Anterior cingulate cortex (tissue), 58 donors: ENCODE measurements at regions not wholly inside any gene's neighbourhood (a gene's known extent, or its start where the extent isn't known, plus 50 kb on each side); places are given as distances from the start of the nearest gene placed in this dataset.
"Not testable (repeated sequence)": the region's sequence is repeated elsewhere in the genome, so short reads cannot be mapped to it uniquely, and the experiment has no call there.

ENCODE experiments used
- DNase-seq, 58 donors: peaks; one replicate each; lab custom pipeline; 2025; lab: John Stamatoyannopoulos, UW

DNA sequence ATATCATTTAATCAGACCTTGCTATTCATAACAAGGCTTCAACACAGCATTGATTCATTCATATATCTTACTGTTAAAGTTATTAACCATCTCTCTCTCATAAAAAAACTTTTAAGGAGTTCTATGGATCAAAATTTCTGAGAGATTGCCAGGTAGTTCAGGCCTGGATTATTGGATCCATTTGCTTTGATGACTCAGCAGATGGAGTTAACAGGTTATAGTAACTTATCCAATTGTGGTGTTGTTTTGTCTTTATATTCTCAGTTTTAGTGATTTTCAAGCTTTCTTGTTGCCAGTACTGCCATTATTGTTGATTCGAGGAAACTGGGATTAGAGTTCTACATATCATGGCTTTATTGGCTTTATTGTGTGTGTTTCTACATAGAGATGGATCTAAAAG lies 195.7 kb upstream of the MMADHC start:
- no peak for DNase-seq

DNA sequence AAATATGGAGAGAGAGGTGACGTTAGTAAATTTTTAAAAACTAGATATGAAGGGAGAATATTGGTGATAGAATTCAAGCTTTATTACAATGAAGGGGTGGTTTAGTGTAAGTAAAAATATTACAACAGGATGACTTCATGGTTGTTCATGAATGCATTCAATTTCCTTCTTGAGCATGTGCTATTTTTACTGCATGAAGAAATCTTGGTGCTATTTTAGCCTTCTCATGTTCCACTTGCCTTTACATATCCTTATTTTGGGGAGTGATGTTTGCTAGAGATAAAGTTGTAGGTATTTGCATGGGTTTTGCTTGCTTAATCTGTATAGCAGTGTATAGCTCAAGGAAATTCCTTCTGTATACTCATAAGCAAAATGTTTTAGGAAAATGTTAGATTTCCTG lies 195.0 kb upstream of the MMADHC start:
- no peak for DNase-seq

GRCh38 chr2:149781263-149781808 lies 193.8 kb upstream of the MMADHC start:
- no peak for DNase-seq

DNA sequence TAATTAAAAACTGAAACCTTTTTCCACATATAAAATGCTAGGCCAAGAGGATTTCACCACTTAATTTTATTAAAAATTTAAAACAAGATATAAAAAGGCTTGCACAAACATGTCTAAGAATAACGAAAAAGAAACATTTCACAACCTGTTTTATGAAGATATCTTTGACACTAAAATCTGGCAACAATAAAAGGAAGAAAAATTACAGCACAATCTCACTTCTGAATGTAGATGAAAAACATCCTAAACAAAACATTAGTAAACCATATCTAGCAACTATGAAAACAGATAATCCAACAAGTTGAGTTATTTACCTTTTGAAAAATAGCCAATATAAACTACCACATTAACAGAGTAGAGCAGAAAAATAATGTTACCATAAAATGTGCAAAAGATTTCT lies 185.4 kb upstream of the MMADHC start:
- DNase-seq: no peak

DNA sequence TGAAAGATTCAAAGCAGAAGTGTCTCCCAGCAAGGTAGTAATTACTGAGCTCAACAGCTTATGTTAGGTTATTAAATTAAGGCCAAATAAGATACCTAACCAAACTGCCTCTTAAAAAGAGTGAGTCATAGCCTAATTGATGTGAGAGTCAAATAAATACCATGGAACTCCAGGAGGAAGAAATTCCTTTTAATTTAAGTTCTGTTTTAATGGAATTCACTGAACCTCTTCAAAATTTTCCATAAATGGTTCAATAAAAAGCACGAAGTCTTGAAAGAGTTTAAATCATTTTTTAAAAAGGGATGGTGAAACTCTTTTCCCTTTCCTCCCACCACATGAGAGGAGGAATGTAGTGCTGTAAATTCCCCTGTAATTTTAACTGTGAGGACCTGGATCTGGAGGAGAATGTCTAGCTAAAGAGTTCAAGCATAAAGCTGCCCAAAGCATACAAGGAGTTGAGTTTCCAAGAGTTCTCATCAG lies 180.8 kb upstream of the MMADHC start:
- no peak for DNase-seq

GRCh38 chr2:149767516-149767974 lies 180.0 kb upstream of the MMADHC start:
- DNase-seq: no peak

- DNase-seq: no peak
These were observed 178.8 kb upstream of the MMADHC start for GRCh38 chr2:149766339-149766738.

- no peak for DNase-seq
These were observed 178.1 kb upstream of the MMADHC start for GRCh38 chr2:149765636-149766035.

- DNase-seq: no peak
These were observed 177.4 kb upstream of the MMADHC start for GRCh38 chr2:149765003-149765402.

GRCh38 chr2:149763358-149763757 lies 175.8 kb upstream of the MMADHC start:
- no peak for DNase-seq

DNA sequence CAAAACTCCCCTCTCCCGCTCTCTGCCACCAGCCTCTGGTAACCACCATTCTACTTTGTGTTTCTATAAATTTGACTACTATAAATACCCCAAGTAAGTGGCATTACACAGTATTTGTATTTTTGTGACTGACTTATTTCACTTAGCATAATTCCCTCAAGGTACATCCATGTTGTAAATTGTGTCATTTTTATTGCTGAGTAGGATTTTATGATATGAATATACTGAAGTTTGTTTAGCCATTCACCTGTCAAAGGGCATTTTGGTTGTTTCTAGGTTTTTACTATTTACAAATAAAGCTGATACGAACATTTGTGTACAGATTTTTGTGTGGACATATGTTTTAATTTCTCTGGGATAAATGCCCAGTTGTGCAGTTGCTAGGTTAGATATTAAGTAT lies 174.0 kb upstream of the MMADHC start:
- no peak for DNase-seq

- not testable (repeated sequence) for DNase-seq
These were observed 171.8 kb upstream of the MMADHC start for GRCh38 chr2:149759382-149759781.

DNA sequence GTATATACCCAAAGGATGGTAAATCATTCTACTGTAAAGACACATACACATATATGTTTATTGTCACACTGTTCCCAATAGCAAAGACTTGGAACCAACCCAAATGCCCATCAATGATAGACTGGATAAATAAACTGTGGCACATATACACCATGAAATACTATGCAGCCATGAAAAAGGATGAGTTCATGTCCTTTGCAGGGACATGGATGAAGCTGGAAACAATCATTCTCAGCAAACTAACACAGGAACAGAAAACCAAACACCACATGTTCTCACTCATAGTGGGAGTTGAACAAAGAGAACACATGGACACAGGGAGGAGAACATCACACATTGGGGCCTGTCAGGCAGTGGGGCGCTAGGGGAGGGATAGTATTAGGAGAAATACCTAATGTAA lies 167.1 kb upstream of the MMADHC start:
- DNase-seq: not testable (repeated sequence)

DNA sequence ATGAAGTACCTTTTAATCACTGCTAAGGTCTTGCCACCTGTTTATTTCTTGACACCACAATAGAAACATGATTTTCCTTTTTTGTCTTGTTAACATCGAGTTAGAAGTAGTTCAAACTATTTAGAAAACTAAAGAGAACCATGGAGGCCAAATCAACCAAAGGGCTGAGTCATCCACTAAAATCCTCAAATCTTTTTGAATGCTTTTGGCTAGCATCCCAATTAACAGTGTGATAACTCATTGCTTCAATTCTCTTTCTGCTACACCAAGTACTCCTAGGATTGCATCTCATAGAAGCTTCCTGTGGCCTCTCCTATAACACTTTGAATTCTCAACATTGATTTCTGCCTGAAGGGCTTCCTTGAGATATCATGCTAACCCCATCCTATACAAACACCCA lies 159.9 kb upstream of the MMADHC start:
- no peak for DNase-seq

GRCh38 chr2:149745396-149746230 lies 158.0 kb upstream of the MMADHC start:
- no peak for DNase-seq

DNA sequence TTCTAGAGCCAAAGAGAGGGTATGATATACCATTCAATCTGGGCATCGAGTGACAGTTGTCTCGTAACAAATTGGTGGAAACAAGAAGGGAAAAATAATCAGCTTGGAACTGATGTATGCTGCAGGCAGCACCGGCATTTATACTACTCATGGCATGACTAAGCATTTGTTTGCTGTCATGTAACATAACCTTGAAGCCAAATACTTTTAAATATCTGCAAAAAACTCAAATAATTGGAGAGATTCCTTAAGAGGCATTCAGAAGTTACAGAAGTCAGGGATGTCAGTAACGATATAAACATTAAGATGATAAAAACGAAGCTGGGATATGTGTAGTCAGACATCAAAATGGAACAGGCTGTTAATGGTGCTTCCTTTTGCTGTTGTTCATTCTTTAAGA lies 157.3 kb upstream of the MMADHC start:
- DNase-seq: no peak

GRCh38 chr2:149743842-149744448 lies 156.4 kb upstream of the MMADHC start:
- DNase-seq: no peak

DNA sequence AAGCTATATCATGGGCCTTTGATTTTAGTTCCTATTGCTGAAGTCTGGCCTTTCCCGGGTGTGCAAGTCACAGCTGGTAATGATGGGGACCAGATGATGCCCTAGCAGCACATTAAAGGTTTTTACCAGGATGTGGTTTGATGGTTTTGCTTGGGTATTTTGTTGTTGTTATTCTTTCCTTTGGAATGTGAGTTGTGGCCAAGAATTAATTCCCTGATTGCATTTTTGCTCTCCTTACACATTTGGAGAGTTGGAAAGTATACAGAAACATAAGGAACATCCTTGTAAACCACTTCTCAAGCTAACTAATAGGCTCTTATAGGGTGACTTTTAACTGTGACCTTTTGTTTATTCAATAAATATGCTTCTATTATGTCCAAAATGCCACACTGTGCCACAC lies 154.1 kb upstream of the MMADHC start:
- DNase-seq: no peak

DNA sequence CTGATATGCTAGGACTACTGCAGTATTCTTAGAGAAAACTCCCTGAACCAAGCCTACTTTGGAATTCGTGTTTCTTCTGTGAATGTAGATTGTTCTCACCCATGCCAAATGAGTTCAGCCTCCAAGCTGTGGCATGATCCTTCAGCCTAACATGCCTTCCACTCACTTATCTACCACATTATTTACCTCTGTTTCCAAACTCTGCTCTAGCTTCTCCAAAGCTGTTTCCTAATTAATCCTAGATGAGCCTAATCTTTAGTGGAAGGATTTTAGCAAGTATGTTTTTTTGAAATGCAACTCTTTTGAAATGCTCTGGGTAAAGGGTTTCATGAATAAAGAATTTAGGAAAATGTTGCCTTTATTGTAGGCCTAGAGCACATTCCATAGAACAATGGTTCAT lies 152.9 kb upstream of the MMADHC start:
- no peak for DNase-seq

- DNase-seq: no peak
These were observed 152.3 kb upstream of the MMADHC start for GRCh38 chr2:149739883-149740265.

- no peak for DNase-seq
These were observed 151.8 kb upstream of the MMADHC start for GRCh38 chr2:149739171-149739882.
